ENCODE measurements at regions not wholly inside any gene's neighbourhood (a gene's known extent, or its start where the extent isn't known, plus 50 kb on each side); places are given as distances from the start of the nearest gene placed in this dataset.

- TF ChIP-seq REST (IDR thresholded peaks at IDR 0.05) = no peak
- TF ChIP-seq NR2F2 (IDR thresholded peaks at IDR 0.05) = no peak
- TF ChIP-seq HNF4G (IDR thresholded peaks at IDR 0.05) = no peak
- TF ChIP-seq MAX (IDR thresholded peaks at IDR 0.05) = no peak
- no peak for TF ChIP-seq FOXA1 (IDR thresholded peaks at IDR 0.05)
- no peak for TF ChIP-seq HNF4A (conservative IDR thresholded peaks at IDR 0.05)
- no peak for TF ChIP-seq ATF3 (IDR thresholded peaks at IDR 0.05)
- TF ChIP-seq EGR1 (IDR thresholded peaks at IDR 0.05; ENCODE audit: low read depth in 2 of 2) = no peak
- no peak for TF ChIP-seq GABPA (IDR thresholded peaks at IDR 0.05 in 1 of 2, conservative IDR thresholded peaks at IDR 0.05 in 1 of 2)
These were observed 443.0 kb upstream of the CCL2 start (continued) for GRCh38 chr17:33811984-33812577.

GRCh38 chr17:33814852-33815251, 440.2 kb upstream of the CCL2 start:
- WGBS = 66% methylated on average over 2 of the region's 2 CpGs

More at GRCh38 chr17:33814852-33815251, 440.2 kb upstream of the CCL2 start:
- DNase-seq (ENCODE audit: low spot score) = no peak
- Histone ChIP-seq H3K27ac (ENCODE audit: low read depth in 1 of 2, low read length in 2 of 2) (no peak overlapping the region), H3K9ac (ENCODE audit: low read depth in 1 of 2, low read length in 2 of 2) (no peak overlapping the region), H3K36me3 (ENCODE audit: control insufficient read depth in 4 of 4, insufficient read depth in 3 of 4, low read depth in 1 of 4, low read length in 3 of 4) (no peaks in the 10 kb centered on the region), H3K9me3 (ENCODE audit: control insufficient read depth in 4 of 4, low read length in 3 of 4) (no peaks in the 10 kb centered on the region), H3K4me3 (ENCODE audit: low read depth in 1 of 3, low read length in 3 of 3) (no peak overlapping the region), H3K27me3 (ENCODE audit: control insufficient read depth in 4 of 4, insufficient read depth in 4 of 4, low read length in 3 of 4) (peaks cover 0 to 12% (median 0%) of the 10 kb centered on the region in 4 donors), H3K4me1 (ENCODE audit: control insufficient read depth in 4 of 4, insufficient read depth in 4 of 4, low read length in 3 of 4) (no peaks in the 10 kb centered on the region)
- TF ChIP-seq GABPA (IDR thresholded peaks at IDR 0.05 in 1 of 2, conservative IDR thresholded peaks at IDR 0.05 in 1 of 2) = no peak
- TF ChIP-seq RXRA (IDR thresholded peaks at IDR 0.05) = no peak
- TF ChIP-seq ZBTB33 (IDR thresholded peaks at IDR 0.05) = no peak
- TF ChIP-seq FOXA2 (IDR thresholded peaks at IDR 0.05) = no peak
- no peak for TF ChIP-seq NR2F2 (IDR thresholded peaks at IDR 0.05)
- TF ChIP-seq ATF3 (IDR thresholded peaks at IDR 0.05) = no peak
- no peak for TF ChIP-seq SP1 (IDR thresholded peaks at IDR 0.05)
- TF ChIP-seq CTCF (IDR thresholded peaks at IDR 0.05; ENCODE audit: low read depth, low read length, missing input control) = no peak

Measured in liver (tissue), 8 donors.